Keratinocyte (primary cell): ENCODE measurements at regions not wholly inside any gene's neighbourhood (a gene's known extent, or its start where the extent isn't known, plus 50 kb on each side); places are given as distances from the start of the nearest gene placed in this dataset.

Experiments used
- DNase-seq: peaks from one replicate; pipeline ENCODE4 v3.0.0-alpha.2; 2011; ENCODE audit warnings: low read depth, missing footprints, low spot score
- FAIRE-seq: peaks from 2 replicates; lab custom pipeline; 2011; peaks lifted over from hg19 to GRCh38; lab: Jason Lieb, UNC
- H2AFZ ChIP-seq: 2 replicates; pipeline ENCODE4 v1.6.0; 2012; ENCODE audit warnings: low read length, control low read depth, inconsistent platforms; ENCODE audit not compliant: control insufficient read depth
- H3K27ac ChIP-seq: 2 replicates; pipeline ENCODE4 v1.5.1; 2011; ENCODE audit warnings: low read length; ENCODE audit not compliant: control insufficient read depth, insufficient read depth
- H3K27me3 ChIP-seq: 3 replicates; pipeline ENCODE4 v1.6.0; 2011; ENCODE audit warnings: low read length; ENCODE audit not compliant: control insufficient read depth, insufficient read depth; ENCODE audit errors: extremely low read depth
- H3K36me3 ChIP-seq, 2 experiments: 2 replicates in 1 of 2; 3 replicates in 1 of 2; pipeline ENCODE4 v1.5.1; 2011; ENCODE audit warnings: low read length in 2 of 2, mild to moderate bottlenecking in 1 of 2; ENCODE audit not compliant: control insufficient read depth in 2 of 2, insufficient read depth in 2 of 2; ENCODE audit errors: extremely low read depth in 1 of 2
- H3K4me1 ChIP-seq: 3 replicates; pipeline ENCODE4 v1.5.1; 2011; ENCODE audit warnings: low read length; ENCODE audit not compliant: control insufficient read depth, insufficient read depth; ENCODE audit errors: extremely low read depth
- H3K4me2 ChIP-seq: 3 replicates; pipeline ENCODE4 v1.6.0; 2011; ENCODE audit warnings: low read depth, low read length; ENCODE audit not compliant: control insufficient read depth, insufficient read depth; ENCODE audit errors: extremely low read depth
- H3K4me3 ChIP-seq, 3 experiments: fragments of 200-600 bp in 1 of 3; sonication (generic) in 1 of 3; 2 replicates in 2 of 3; 3 replicates in 1 of 3; pipeline ENCODE4 v1.5.1; 2011 to 2016; ENCODE audit warnings: low read length in 3 of 3, mild to moderate bottlenecking in 3 of 3, control low read depth in 2 of 3, inconsistent platforms in 1 of 3, low read depth in 1 of 3, mixed read lengths in 1 of 3, mixed run types in 1 of 3, moderate library complexity in 1 of 3; ENCODE audit not compliant: control insufficient read depth in 2 of 3, insufficient read depth in 2 of 3; ENCODE audit errors: extremely low read depth in 1 of 3
- H3K79me2 ChIP-seq: 2 replicates; pipeline ENCODE4 v1.6.0; 2012; ENCODE audit warnings: low read length; ENCODE audit not compliant: control insufficient read depth, insufficient read depth
- H3K9ac ChIP-seq: 3 replicates; pipeline ENCODE4 v1.6.0; 2011; ENCODE audit warnings: low read length; ENCODE audit not compliant: control insufficient read depth, insufficient read depth; ENCODE audit errors: extremely low read depth
- H3K9me1 ChIP-seq: 3 replicates; pipeline ENCODE4 v1.6.0; 2011; ENCODE audit warnings: low read length; ENCODE audit not compliant: control insufficient read depth, insufficient read depth; ENCODE audit errors: extremely low read depth
- H3K9me3 ChIP-seq: 2 replicates; pipeline ENCODE4 v1.5.1; 2012; ENCODE audit warnings: low read depth, low read length; ENCODE audit not compliant: control insufficient read depth
- H4K20me1 ChIP-seq: 3 replicates; pipeline ENCODE4 v1.6.0; 2011; ENCODE audit warnings: low read length; ENCODE audit not compliant: control insufficient read depth, insufficient read depth; ENCODE audit errors: extremely low read depth
- CTCF ChIP-seq, 3 experiments: IDR thresholded peaks in 1 of 3; conservative IDR thresholded peaks in 1 of 3; optimal IDR thresholded peaks in 1 of 3; 2 replicates in 2 of 3; 3 replicates in 1 of 3; pipeline versions ENCODE3 to v1.5.1; 2011; ENCODE audit warnings: low read length in 3 of 3, mild to moderate bottlenecking in 3 of 3, moderate library complexity in 2 of 3, control low read depth in 1 of 3, inconsistent platforms in 1 of 3; ENCODE audit not compliant: insufficient read depth in 2 of 3; ENCODE audit errors: extremely low read depth in 1 of 3
- EZH2 ChIP-seq: IDR thresholded peaks from one replicate; pipeline ENCODE4 v1.6.1; 2012; ENCODE audit warnings: inconsistent platforms, mild to moderate bottlenecking, low read length, moderate library complexity
- dilution Hi-C: fragments of 300-500 bp; cut with MboI; formaldehyde crosslinking; loops from one replicate; pipeline ENCODE4 v1.7.0; 2020; ENCODE audit warnings: low sequenced_read_pairs; ENCODE audit not compliant: extremely low pct_ligation_motif_present

GRCh38 chr4:33062155-33062806 is 2342.1 kb downstream of the PCDH7 start:
- H3K4me2 ChIP-seq, result no peak overlapping the region
- DNase-seq, result no peak
- H3K27me3 ChIP-seq, result no peaks in the 10 kb centered on the region
- no peaks in the 10 kb centered on the region for H4K20me1 ChIP-seq
- dilution Hi-C loops, result no loop called here
- H3K36me3 ChIP-seq, result no peaks in the 10 kb centered on the region
- no peak overlapping the region for H3K9ac ChIP-seq
- no peak overlapping the region for H3K27ac ChIP-seq
- no peak overlapping the region for H3K4me3 ChIP-seq
- FAIRE-seq, result no peak
- H3K79me2 ChIP-seq, result no peaks in the 10 kb centered on the region
- no peaks in the 10 kb centered on the region for H3K9me3 ChIP-seq
- no peaks in the 10 kb centered on the region for H3K4me1 ChIP-seq
- H2AFZ ChIP-seq, result no peak overlapping the region
- TF ChIP-seq CTCF (optimal IDR thresholded peaks at IDR 0.05 in 1 of 3, IDR thresholded peaks at IDR 0.05 in 1 of 3, conservative IDR thresholded peaks at IDR 0.05 in 1 of 3; ENCODE audit: extremely low read depth in 1 of 3, insufficient read depth in 2 of 3, low read length in 3 of 3) (no peak), EZH2 (no peak)
- no peaks in the 10 kb centered on the region for H3K9me1 ChIP-seq

- Histone ChIP-seq H3K79me2 (no peaks in the 10 kb centered on the region), H3K4me2 (no peak overlapping the region), H3K27me3 (no peaks in the 10 kb centered on the region), H3K9ac (no peak overlapping the region), H3K9me1 (no peaks in the 10 kb centered on the region), H3K4me3 (no peak overlapping the region), H4K20me1 (no peaks in the 10 kb centered on the region), H3K27ac (no peak overlapping the region), H3K9me3 (no peaks in the 10 kb centered on the region), H3K4me1 (no peaks in the 10 kb centered on the region), H3K36me3 (no peaks in the 10 kb centered on the region), H2AFZ (no peak overlapping the region)
- DNase-seq (no peak), FAIRE-seq (no peak)
- dilution Hi-C loops, result no loop called here
- no peak for TF ChIP-seq CTCF (optimal IDR thresholded peaks at IDR 0.05 in 1 of 3, IDR thresholded peaks at IDR 0.05 in 1 of 3, conservative IDR thresholded peaks at IDR 0.05 in 1 of 3; ENCODE audit: extremely low read depth in 1 of 3, insufficient read depth in 2 of 3, low read length in 3 of 3)
These were observed 2343.1 kb downstream of the PCDH7 start for GRCh38 chr4:33063241-33063640.
